Heart left ventricle (tissue), 16 donors: ENCODE measurements at regions not wholly inside any gene's neighbourhood (a gene's known extent, or its start where the extent isn't known, plus 50 kb on each side); places are given as distances from the start of the nearest gene placed in this dataset.

ENCODE experiments used
- ATAC-seq, 4 donors: fragments of 200-7000 bp; cut with Tn5 transposase; one replicate each; pipeline ENCODE4 v1.9.1; 2020 to 2022; ENCODE audit warnings: moderate library complexity in 4 of 4, mild to moderate bottlenecking in 3 of 4, moderate number of reproducible peaks in 1 of 4
- DNase-seq, 5 donors: peaks; one replicate each; pipeline ENCODE4 v3.0.0-alpha.2; 2020
- H3K27ac ChIP-seq, 12 donors: fragments of 200-600 bp; sonication (generic) in 4 of 12; one replicate each; pipeline versions ENCODE4 v1.5.0 to v1.8.0; 2016 to 2022; ENCODE audit warnings: mild to moderate bottlenecking in 2 of 12
- H3K27me3 ChIP-seq, 9 donors: fragments of 200-600 bp; sonication (generic) in 2 of 9; one replicate each; pipeline versions ENCODE4 v1.5.1 to v1.8.0; 2016 to 2022; ENCODE audit warnings: mild to moderate bottlenecking in 3 of 9
- H3K36me3 ChIP-seq, 9 donors: fragments of 200-600 bp; sonication (generic) in 2 of 9; one replicate each; pipeline versions ENCODE4 v1.5.0 to v1.8.0; 2018 to 2022; ENCODE audit warnings: mild to moderate bottlenecking in 2 of 9
- H3K4me1 ChIP-seq, 12 donors: fragments of 200-600 bp; sonication (generic) in 4 of 12; one replicate each; pipeline versions ENCODE4 v1.5.0 to v1.8.0; 2016 to 2022; ENCODE audit warnings: mild to moderate bottlenecking in 3 of 12
- H3K4me3 ChIP-seq, 12 donors: fragments of 200-600 bp; sonication (generic) in 4 of 12; one replicate each; pipeline versions ENCODE4 v1.5.0 to v1.8.0; 2017 to 2022; ENCODE audit warnings: mild to moderate bottlenecking in 9 of 12, moderate library complexity in 4 of 12
- H3K9me3 ChIP-seq, 12 donors: fragments of 200-600 bp; sonication (generic) in 4 of 12; one replicate each; pipeline versions ENCODE4 v1.5.0 to v1.8.0; 2016 to 2022; ENCODE audit warnings: mild to moderate bottlenecking in 1 of 12
- CTCF ChIP-seq, 12 donors: fragments of 200-600 bp; sonication (generic) in 4 of 12; IDR thresholded peaks; one replicate each; pipeline versions ENCODE4 v1.5.0 to v1.8.0; 2018 to 2022; ENCODE audit warnings: antibody characterized with exemption in 12 of 12, mild to moderate bottlenecking in 5 of 12
- POLR2A ChIP-seq, 2 donors: fragments of 450-650 bp; IDR thresholded peaks; one replicate each; pipeline ENCODE4 v1.6.1; 2017; ENCODE audit warnings: antibody characterized with exemption in 2 of 2, mild to moderate bottlenecking in 2 of 2, moderate library complexity in 2 of 2
- WGBS, 4 donors: extraction: QIAGEN DNeasy Blood & Tissue Kit in 2 of 4; methylation state at CpG; one replicate each; pipeline versions ENCODE4 v1.1.5 to v1.1.7; 2013 to 2018; 5-methylcytosine and 5-hydroxymethylcytosine counted together
- intact Hi-C, 10 donors: fragments of 100-400 bp; cut with DNase I; formaldehyde crosslinking; loops; one replicate each; pipeline versions ENCODE4 v1.11.1 to v1.14.2; 2022
- donor health status: ischemic (EF 13 %, LVEDD 7.1; RV severe dilation, severe dysfunction).
- donor health status: healthy with polysubstance abuse.
- donor health status: DM: no; HTN: yes; CAD: no.
- donor health status: DM: no; HTN: no; CAD: no.
- donor health status: ischemic (EF 25% LVEDD 6.9; RV normal size, moderate dysfunction).
- donor health status: ischemic (EF 25% LVEDD 5.7; RV mildly dilated, moderate dysfunction).
- donor health status: healthy.
- donor health status: DM: yes; HTN: yes; CAD: no.
- donor health status: ischemic (EF 35%, LVEDD 5.7; RV mildly dilated, moderate dysfunction).
- donor health status: nonischemic (EF 11% LVEDD 7.7; RV severe dilation, severe dysfunction).
- donor health status: DM: yes; HTN: yes; CAD: no.
- donor health status: PGD.
- donor health status: ischemic (EF 29% LVEDD 5.4; RV normal size, mild dysfunction).
- donor health status: nonischemic (EF 23%, LVEDD 6.1; RV moderate dilation, normal function).

GRCh38 chr7:25976630-25977029, 175.4 kb upstream of the NFE2L3 start:
- no peak for DNase-seq

DNA sequence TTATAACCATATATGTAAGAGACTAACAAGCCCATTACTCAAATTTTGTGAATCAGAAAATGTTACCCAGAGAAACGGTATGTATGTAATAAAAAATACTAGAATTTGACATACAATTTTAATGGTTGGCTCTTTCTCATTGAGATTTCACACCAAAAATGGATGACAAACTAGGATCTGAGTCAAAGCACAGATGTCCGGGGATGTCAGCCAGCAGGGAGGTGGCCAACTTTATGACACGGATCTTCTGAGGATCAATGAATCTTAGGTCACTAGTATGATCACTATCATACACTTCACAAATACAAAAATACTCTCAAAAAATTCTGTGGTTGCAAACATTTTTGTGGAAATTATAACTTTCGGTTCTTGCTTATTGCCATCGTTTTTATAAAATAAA, 173.5 kb upstream of the NFE2L3 start:
- Histone ChIP-seq H3K9me3 (peaks cover 0 to 17% (median 5%) of the 10 kb centered on the region in 12 donors), H3K27ac (no peak overlapping the region), H3K4me1 (no peaks in the 10 kb centered on the region), H3K4me3 (no peak overlapping the region), H3K36me3 (no peaks in the 10 kb centered on the region), H3K27me3 (peaks cover 0 to 3% (median 0%) of the 10 kb centered on the region in 9 donors)
- DNase-seq (no peak), ATAC-seq (no peak)
- intact Hi-C loops, result no loop called here
- no peak for TF ChIP-seq POLR2A (IDR thresholded peaks at IDR 0.05)
- TF ChIP-seq CTCF (IDR thresholded peaks at IDR 0.05), result no peak
- WGBS, 4 donors, result 82 to 85% (median 84%) methylated on average over 5 of the region's 5 CpGs

More at GRCh38 chr7:25976630-25977029, 175.4 kb upstream of the NFE2L3 start:
- Histone ChIP-seq H3K4me1 (no peaks in the 10 kb centered on the region), H3K9me3 (peaks cover 0 to 11% (median 5%) of the 10 kb centered on the region in 12 donors), H3K4me3 (no peak overlapping the region), H3K36me3 (no peaks in the 10 kb centered on the region), H3K27ac (no peak overlapping the region), H3K27me3 (no peaks in the 10 kb centered on the region)
- TF ChIP-seq POLR2A (IDR thresholded peaks at IDR 0.05), result no peak
- no peak for TF ChIP-seq CTCF (IDR thresholded peaks at IDR 0.05)
- intact Hi-C loops, result no loop called here
- no peak for ATAC-seq

DNA sequence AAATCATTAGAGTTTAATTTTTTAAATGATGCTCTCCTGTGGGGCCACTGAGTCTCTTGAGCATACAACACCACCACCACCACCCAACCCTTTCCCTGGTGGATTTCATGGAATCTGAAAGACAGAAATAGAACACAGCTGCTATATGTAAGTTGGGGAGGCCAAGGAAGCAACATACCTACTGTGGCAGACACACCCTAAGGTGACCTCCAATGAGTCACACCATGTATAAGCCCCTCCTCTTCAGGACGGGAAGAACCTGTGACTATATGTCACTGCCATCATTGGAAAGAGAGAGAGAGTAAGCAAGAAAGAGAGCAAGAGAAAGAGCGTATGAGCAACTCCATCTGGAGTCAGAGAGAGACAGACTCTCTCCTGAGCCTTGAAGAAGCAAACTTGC, 172.4 kb upstream of the NFE2L3 start:
- no peaks in the 10 kb centered on the region for H3K4me1 ChIP-seq
- TF ChIP-seq CTCF (IDR thresholded peaks at IDR 0.05), result no peak
- no peak for TF ChIP-seq POLR2A (IDR thresholded peaks at IDR 0.05)
- H3K27me3 ChIP-seq, result peaks cover 0 to 3% (median 0%) of the 10 kb centered on the region in 9 donors
- peaks cover 0 to 17% (median 5%) of the 10 kb centered on the region in 12 donors for H3K9me3 ChIP-seq
- H3K4me3 ChIP-seq, result no peak overlapping the region
- H3K36me3 ChIP-seq, result no peaks in the 10 kb centered on the region
- intact Hi-C loops, result no loop called here
- DNase-seq, result no peak
- no peak for ATAC-seq
- H3K27ac ChIP-seq, result no peak overlapping the region
- 0 to 67% (median 44%) methylated on average over 2 of the region's 2 CpGs for WGBS, 4 donors

DNA sequence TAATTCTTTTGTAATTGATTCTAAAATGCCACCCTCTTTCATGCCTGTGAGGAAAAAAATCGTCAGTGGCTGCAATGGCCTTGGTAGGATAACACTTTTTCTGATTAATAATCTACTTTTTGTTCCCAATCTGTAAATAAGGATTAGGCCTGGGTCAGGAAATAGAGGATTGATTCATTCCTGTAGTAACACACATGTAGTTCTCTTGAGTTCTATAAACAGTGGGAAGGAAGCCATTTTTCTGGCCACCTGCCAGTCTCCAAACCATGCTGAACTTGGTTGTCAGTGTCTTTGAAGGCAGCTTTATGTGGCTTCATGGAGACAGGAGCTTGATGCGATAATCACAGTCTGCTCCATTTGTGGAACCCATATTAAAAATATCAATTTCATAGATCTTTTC, 169.3 kb upstream of the NFE2L3 start:
- 66 to 80% (median 73%) methylated on average over 2 of the region's 2 CpGs for WGBS, 4 donors
- Histone ChIP-seq H3K27me3 (peaks cover 0 to 23% (median 0%) of the 10 kb centered on the region in 9 donors), H3K4me3 (no peak overlapping the region), H3K9me3 (peaks cover 0 to 8% (median 0%) of the 10 kb centered on the region in 12 donors), H3K27ac (no peak overlapping the region), H3K36me3 (no peaks in the 10 kb centered on the region), H3K4me1 (no peaks in the 10 kb centered on the region)
- intact Hi-C loops, result no loop called here
- DNase-seq (no peak), ATAC-seq (no peak)
- TF ChIP-seq CTCF (IDR thresholded peaks at IDR 0.05), result no peak
- TF ChIP-seq POLR2A (IDR thresholded peaks at IDR 0.05), result no peak
